Urinary bladder (tissue), 1 donor: ENCODE measurements at regions not wholly inside any gene's neighbourhood (a gene's known extent, or its start where the extent isn't known, plus 50 kb on each side); places are given as distances from the start of the nearest gene placed in this dataset. TPM values are rescaled to one million over a fixed set of nuclear protein-coding genes. Genes with fewer than 3 reads are reported as not detected.

Experiments
- small RNA-seq: library from RNA; depleted of rRNA; stranded (forward); fragments of <200 nt; gene quantifications from one replicate; pipeline ENCODE3, GENCODE V24; 2014

Small RNA genes in the stretch of these regions (small RNA-seq; reads per million reads assigned to genes)
- gene AC113347.2 (not detected), gene AC113347.3 (not detected), gene RNU4-43P (not detected)
